ENCODE measurements at regions not wholly inside any gene's neighbourhood (a gene's known extent, or its start where the extent isn't known, plus 50 kb on each side); places are given as distances from the start of the nearest gene placed in this dataset.
A peak's percentile ranks its signal among the peaks of the same experiment; 100 is the strongest.

- no peak for DNase-seq
These were observed 161.3 kb upstream of the KIT start for GRCh38 chr4:54496412-54496811.

DNA sequence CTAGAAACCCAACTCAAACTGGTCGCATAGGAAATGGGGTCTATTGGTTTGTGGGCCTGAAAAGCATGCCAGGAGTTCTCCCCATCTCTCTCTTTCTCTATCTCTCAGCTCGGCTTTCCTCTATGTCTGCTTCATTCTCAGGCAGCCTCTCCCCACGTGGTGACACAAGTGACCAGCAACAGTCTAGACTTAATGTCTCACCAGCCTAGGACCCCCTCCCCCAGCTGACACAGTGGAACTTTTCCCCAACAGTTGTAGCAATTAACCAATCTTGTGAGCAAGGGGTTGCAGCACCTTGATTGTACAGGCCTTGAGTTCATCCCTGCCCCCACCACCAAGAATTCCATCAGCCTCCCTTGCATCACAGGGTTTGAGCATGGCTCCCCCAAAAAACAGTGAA is 159.8 kb upstream of the KIT start:
- no peak for DNase-seq

GRCh38 chr4:54498661-54499111 is 159.1 kb upstream of the KIT start:
- DNase-seq: no peak

- DNase-seq: no peak
These were observed 158.3 kb upstream of the KIT start for GRCh38 chr4:54499308-54500074.

DNA sequence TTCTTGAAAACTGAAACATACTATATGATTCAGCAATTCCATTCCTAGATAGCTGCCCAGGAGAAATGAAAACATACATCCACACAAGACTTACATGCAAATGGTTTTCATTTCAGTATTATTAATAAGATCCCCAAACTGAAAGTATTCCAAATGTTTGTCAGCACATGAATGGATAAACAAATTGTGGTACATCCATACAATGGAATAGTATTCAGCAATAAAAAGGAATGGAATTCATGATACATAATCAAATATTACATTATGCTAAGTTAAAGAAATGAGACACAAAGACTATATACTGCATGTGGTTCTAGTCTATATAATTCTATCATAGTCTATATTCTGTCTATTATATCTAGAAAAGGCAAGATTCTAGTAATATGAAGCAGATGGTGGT is 152.4 kb upstream of the KIT start:
- DNase-seq: no peak

GRCh38 chr4:54505996-54506395 is 151.8 kb upstream of the KIT start:
- DNase-seq: no peak

DNA sequence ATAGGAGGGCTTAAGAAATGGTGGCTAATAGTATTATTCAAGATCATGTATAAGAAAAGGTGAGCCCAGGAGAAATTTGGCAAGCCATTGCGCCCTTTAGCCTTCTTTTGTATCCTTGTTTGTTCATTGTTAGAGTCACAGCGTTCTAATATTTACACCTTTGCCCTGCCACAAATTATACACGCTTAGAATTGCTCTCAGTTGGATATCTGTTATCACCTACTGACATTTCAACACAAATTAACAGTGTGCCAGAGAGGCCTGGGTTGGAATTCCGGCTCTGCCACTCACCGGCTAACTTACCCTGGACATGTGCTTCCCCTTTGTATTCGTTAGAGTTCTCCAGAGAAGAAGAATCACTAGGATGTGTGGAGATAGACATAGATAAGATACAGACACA is 148.7 kb upstream of the KIT start:
- no peak for DNase-seq

- no peak for DNase-seq
These were observed 144.6 kb upstream of the KIT start for GRCh38 chr4:54513204-54513603.

DNA sequence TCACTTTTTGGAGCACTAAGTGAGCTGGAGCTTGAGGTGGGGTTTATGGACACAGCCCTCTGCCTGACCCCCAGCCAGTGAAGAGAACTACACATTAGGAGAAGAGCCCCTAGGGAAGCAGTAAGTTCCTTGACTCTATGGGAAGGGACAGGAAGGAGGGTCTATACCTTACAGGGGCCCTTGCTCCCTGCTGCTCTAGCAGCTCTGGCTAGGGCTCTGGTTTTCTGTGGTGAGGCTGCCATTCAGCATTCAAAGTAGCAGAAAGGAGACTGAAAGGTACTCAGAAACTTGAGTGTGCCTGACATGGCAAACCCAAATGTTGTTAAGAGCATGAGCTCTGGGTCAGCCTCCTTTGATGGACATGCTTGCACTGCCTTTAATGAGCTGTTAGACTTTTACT is 144.0 kb upstream of the KIT start:
- DNase-seq: no peak

DNA sequence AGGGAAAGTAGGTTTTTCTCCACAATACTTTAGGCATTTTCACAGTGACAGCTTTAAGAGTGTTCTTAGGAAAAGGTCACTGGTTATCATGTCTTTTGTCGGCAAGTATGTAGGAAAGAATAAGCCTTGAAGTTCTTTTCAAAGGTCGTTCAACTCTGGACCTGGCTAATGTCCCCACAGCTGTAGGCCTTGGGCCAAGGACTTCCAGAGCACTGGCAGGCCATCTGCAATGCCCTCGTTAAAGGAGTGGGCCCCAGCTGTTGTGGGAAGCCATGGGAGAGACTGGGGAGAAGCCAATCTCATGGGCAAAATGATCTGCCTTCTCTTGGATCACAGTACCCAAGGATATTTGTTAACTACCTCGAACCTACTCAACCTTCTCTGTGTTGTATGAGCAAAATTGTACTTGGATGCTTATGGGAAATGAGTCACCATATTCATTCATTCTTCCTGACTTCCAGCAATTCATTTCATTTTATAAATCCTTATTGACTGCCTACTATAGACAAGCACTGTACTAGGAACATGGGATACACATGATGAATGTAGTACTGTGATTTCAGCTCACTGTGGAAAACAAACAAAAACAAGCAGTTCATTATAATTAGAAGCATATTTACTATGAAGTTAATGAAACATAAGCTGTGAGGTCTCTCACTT is 141.1 kb upstream of the KIT start:
- no peak for DNase-seq

- DNase-seq: no peak
These were observed 139.8 kb upstream of the KIT start for GRCh38 chr4:54517781-54518444.

GRCh38 chr4:54525602-54526001 is 132.2 kb upstream of the KIT start:
- DNase-seq: no peak

- DNase-seq: peak; percentile 8
These were observed 131.2 kb upstream of the KIT start for GRCh38 chr4:54526560-54526959.

- peak; percentile 35 for DNase-seq
These were observed 130.2 kb upstream of the KIT start for GRCh38 chr4:54527532-54527931.

- peak; percentile 27 for DNase-seq
These were observed 118.2 kb upstream of the KIT start for GRCh38 chr4:54539500-54540029.

- no peak for DNase-seq
These were observed 116.8 kb upstream of the KIT start for GRCh38 chr4:54540931-54541330.

DNA sequence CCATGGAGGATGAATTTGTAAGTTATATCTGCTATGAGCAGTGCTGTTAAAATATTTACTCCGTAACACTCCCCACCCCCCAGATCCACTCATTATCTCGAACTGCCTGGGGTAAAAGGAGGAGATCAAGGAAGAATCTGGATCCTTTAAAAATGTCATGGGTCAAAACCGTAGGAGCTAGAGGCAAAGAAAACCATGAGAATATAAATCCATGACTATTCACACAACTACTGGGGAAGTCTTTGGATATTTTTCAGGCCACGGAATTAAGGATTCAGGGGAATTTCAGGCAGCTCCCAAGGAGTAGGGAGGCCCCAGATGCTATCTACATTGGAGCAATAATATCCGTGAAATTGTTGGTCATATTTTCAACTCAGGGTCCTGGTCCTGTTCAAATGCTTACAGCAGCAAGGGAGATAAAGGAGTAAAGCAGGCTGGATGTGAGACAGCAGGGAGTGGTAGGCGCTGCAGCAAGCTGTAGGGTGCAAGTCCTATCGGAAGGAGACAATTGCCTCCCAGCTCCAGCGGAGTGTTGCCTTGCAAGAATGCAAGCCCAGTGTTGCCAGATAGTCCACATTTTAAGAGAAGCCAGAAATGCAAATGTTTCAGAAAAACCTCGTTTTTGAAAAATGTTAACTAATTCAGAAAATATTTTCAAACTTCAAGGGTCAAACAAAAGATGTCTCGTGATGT is 116.2 kb upstream of the KIT start:
- no peak for DNase-seq

DNA sequence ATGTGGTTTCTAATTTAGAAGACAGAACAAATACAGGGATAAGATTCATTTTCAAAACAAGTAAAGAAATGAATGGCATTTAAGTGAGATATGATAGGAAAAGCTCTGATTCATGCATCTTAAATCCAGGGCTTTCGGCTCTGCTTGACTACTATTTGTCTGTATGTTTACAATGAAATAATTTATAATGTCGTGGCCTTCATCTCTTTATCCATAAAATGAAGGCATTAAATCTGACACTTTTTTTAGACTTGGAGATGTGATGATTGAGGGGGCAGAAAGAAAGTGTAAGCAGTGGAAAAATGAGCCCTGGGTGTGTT is 115.7 kb upstream of the KIT start:
- DNase-seq: no peak

DNA sequence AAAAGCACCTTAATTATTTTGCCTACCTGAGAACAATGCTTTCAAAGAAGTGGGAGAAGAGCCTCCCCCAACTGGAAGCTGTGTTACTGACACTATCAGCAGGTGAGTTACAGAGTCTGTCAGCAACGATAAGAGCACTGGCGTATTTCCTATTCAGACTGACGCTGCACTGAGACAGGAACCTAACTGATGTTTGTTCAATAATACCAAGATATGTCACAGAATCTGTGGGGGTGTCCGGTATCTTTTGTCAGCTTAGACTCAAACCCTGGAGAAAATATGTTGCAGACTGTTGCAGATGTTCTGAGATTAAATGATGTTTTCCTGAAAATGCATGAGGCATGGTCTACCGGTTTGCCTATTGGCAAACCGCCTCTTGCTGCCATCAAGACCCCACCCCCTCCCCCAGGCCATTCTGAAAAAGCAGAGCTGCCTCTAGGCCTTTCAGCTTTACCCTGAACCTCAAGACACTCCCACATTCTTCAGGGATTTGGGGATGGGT is 115.2 kb upstream of the KIT start:
- DNase-seq: no peak

DNA sequence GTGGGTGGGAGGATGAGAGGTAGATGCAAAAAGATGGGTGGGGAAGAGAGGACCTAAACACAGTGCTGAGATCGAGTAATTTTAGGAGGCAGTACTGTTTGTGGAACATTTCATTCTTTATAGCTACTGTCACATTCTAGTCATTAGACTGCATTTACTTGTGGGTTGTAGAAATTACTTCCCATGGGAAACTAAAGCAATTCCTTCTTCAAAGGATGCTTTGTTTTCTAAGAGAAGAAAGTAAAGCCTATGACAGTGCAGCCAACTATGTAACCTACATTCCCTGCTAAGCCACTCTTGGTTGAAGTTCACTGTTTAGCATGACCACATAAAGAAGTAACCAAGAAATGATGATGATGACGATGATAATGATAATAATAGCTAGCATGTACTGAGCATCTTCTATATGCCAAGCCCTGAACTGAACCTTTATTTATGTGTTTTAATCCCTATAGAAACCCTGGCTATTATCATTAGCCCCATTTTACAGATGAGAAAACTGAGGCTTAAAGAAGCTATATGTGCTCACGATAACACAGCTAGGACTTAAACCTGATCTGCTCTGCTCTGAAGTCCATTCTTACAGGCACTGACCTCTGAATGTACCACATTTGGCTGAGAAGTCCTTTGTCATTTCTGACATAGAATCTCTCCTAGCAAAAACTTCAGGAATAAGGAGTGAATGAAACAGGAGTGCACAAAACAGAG is 114.5 kb upstream of the KIT start:
- DNase-seq: no peak

DNA sequence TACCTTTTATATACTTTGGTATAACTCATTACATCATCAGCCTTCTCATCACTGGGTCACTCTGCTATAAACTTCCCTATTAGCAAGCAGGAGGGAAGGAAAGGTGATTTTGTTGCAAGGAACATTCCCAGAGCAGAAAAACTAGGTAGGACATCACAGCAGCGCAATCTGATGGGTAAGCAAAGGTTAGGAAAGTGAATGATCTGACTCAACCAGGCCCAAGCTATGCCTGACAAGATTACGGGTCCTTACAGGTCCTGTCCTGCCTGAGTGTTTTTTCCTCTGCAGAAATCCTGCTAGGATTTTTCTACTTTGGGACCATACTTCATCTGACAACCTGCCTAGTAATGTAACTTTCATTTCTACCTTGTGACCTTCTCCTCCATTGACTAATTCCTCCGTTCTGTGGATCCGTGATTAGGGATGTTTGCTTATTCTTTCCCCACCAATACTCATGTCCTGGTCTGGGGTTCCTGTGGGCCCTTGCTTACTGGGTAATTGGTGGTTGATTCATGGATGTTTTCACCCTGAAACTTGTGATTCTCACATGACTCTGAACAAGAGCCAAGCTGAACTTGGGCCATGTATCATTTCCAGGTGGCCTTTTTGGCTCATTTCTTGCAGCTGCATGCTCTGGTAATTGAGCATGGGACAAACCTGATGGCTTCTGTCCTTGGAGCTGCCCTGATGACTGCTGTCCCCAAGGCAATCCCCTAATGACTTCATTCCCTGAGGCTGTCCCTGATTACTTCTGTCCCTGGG is 111.9 kb upstream of the KIT start:
- no peak for DNase-seq

Measured in DMS153 (cell line).